EH (cell line): ENCODE measurements at regions not wholly inside any gene's neighbourhood (a gene's known extent, or its start where the extent isn't known, plus 50 kb on each side); places are given as distances from the start of the nearest gene placed in this dataset.

ENCODE experiments used
- DNase-seq: peaks from one replicate; pipeline ENCODE4 v3.0.0-alpha.2; 2015; ENCODE audit warnings: low read depth

DNA sequence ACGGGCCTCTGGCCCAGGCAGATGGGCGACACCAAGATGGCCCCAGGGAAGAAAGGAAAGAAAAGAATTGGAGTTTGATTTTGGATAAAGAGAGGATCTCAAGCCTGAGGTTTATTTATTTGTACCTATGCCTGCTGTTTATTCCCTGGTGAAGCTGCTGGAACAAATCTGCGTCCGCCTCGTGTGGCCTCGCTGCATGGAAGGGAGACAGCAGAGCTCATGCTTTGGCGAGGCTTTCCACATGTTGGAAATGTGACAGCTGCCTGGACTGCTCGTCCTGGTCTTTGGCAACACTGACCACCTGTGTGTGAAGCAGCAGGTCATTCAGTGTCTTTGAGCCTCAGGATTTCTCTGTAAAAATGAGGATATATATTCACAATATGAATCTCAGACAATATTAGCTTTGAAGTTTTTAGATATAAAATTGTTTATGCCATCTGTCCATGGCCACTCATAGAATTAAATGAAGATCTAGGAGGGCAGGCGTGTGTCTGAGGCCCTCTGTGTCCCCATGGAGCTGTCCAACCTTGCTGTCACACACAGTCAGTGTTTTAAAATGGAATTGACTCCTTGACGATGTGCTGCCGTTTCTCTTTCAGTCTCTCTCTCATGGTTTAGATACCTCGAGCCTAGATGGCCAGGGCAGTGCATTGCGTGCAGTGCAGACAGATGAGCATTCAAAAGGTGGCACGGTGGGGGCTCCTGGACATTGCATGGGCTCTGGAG lies 94.3 kb downstream of the SOCS6 start:
- no peak for DNase-seq

DNA sequence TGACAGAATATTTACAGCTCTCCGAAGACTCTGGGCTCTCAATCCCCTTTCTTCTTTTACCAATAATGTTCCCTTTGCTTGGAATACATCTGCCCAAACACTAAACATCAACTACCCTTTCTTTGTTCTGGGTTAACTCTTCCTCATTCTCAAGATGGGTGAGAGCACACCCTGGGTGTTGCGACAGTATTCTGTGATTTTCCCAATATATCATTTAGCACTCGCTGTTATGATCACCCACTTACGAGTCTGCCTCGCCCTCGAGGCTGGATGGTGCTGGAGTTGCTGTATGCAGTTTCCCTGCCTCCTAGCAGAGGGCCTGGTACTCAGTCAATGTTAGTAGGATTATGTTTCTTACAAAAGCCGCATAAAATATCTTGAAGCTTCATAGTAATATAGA lies 93.2 kb downstream of the SOCS6 start:
- no peak for DNase-seq

DNA sequence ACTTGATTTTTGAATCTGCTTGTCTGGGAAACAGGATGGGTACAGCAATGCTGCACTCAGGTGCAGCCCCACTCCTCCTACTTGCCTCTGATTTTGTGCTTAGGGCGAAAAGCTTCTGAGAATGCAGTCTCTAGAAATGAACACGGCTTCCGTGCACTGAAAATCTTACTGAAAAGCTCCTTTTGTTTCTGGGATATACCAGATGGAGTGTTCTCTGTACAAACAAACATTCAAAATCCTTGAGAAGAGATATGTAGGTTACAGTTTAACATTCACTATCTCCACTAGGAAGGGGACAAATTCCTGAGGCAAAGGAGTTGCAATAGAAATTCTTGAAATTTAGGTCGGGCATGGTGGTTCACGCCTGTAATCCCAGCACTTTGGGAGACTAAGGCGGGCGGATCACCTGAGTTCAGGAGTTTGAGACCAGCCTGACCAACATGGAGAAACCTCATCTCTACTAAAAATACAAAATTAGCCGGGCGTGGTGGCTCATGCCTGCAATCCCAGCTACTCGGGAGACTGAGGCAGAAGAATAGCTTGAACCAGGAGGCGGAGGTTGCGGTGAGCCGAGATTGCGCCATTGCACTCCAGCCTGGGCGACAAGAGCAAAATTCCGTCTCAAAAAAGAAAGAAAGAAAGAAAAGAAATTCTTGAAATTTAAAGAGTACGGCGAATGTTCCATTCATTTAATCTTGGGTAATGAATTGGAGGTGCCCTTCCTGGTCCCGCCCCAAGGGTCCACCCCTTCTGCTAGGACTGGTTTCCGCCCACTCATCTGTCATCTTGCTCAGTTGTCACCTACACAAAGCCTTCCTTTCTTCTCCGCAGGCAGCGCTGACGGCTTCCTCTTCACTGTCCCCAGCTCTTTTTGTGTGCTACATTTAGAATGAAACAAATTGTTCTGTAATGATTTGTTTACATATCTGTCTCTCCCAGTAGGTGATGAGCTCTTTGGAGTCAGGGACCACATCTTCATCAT lies 92.4 kb downstream of the SOCS6 start:
- DNase-seq: no peak
